Esophagus squamous epithelium (tissue), 4 donors: ENCODE measurements at regions not wholly inside any gene's neighbourhood (a gene's known extent, or its start where the extent isn't known, plus 50 kb on each side); places are given as distances from the start of the nearest gene placed in this dataset.

Source experiments
- CTCF ChIP-seq, 6 experiments: fragments of 450-650 bp in 4 of 6; fragments of 200-600 bp in 2 of 6; sonication (generic) in 2 of 6; IDR thresholded peaks; one replicate each; pipeline ENCODE4 v1.5.1; 2016 to 2019; ENCODE audit warnings: antibody characterized with exemption in 6 of 6, mild to moderate bottlenecking in 4 of 6, moderate library complexity in 4 of 6
- POLR2A ChIP-seq, 4 donors: fragments of 450-650 bp; IDR thresholded peaks; one replicate each; pipeline ENCODE4 v1.6.1; 2017; ENCODE audit warnings: antibody characterized with exemption in 4 of 4, mild to moderate bottlenecking in 4 of 4, moderate library complexity in 3 of 4

- TF ChIP-seq CTCF (IDR thresholded peaks at IDR 0.05) (no peak), POLR2A (IDR thresholded peaks at IDR 0.05) (no peak)
Measured at GRCh38 chr7:35446091-35446490, 192.2 kb upstream of the TBX20 start.
